ENCODE measurements at regions not wholly inside any gene's neighbourhood (a gene's known extent, or its start where the extent isn't known, plus 50 kb on each side); places are given as distances from the start of the nearest gene placed in this dataset.

DNA sequence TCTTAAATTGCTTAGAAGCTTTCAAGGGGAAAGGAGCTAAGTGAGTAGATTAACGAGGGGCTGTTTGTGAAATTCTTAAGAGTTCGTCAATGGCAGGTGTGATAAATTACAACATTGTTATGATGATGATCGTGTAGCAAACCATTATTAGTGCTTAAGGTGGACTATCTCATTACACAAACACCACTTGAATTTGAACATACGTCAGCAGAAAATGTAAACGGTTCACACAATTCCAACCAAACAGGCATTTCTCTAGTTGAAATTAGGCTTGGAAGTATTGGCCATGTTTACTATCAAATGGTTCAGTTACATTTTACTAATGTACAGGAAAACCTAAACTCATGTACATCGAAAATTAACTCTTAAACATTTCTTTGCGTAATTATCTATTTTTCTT is 102.8 kb downstream of the PYDC2 start:
- TF ChIP-seq, protein P1, sequence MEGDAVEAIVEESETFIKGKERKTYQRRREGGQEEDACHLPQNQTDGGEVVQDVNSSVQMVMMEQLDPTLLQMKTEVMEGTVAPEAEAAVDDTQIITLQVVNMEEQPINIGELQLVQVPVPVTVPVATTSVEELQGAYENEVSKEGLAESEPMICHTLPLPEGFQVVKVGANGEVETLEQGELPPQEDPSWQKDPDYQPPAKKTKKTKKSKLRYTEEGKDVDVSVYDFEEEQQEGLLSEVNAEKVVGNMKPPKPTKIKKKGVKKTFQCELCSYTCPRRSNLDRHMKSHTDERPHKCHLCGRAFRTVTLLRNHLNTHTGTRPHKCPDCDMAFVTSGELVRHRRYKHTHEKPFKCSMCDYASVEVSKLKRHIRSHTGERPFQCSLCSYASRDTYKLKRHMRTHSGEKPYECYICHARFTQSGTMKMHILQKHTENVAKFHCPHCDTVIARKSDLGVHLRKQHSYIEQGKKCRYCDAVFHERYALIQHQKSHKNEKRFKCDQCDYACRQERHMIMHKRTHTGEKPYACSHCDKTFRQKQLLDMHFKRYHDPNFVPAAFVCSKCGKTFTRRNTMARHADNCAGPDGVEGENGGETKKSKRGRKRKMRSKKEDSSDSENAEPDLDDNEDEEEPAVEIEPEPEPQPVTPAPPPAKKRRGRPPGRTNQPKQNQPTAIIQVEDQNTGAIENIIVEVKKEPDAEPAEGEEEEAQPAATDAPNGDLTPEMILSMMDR (IDR thresholded peaks at IDR 0.05; ENCODE audit: insufficient read depth, low read depth, low read length), result no peak
- TF ChIP-seq EZH2 (IDR thresholded peaks at IDR 0.05; ENCODE audit: insufficient read depth, low read length), result no peak
